ENCODE measurements at regions not wholly inside any gene's neighbourhood (a gene's known extent, or its start where the extent isn't known, plus 50 kb on each side); places are given as distances from the start of the nearest gene placed in this dataset.

DNA sequence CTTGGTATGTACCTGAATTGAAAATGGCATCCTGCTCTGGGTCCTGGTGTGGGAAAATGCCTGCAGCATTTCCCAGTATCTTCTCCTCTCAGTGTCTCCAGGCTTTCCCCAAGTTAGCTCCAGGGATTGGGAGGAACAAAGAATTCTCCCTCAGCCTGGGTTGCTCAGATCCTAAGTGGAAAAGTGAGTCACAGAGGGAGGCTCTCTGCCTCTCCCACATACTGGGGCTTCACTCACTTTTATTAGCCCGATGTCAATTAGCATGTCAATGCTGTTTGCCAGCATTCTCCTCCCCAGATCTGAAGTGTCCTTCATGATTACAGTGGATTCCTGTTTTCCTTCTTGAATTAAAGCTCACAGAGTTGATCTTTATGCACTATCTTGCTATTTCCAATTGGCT, 655.0 kb downstream of the EPHA3 start:
- H3K4me3 Mint-ChIP-seq = no peak overlapping the region
- H3K4me1 Mint-ChIP-seq = no peaks in the 10 kb centered on the region
- H3K36me3 Mint-ChIP-seq = no peaks in the 10 kb centered on the region
- H3K27me3 Mint-ChIP-seq = no peaks in the 10 kb centered on the region
- peaks cover 4% of the 10 kb centered on the region for H3K9me3 Mint-ChIP-seq
- DNase-seq = no peak
- H3K27ac Mint-ChIP-seq = no peak overlapping the region
- CTCF ChIA-PET = no interaction called here

- H3K36me3 Mint-ChIP-seq = no peaks in the 10 kb centered on the region
- H3K27me3 Mint-ChIP-seq = no peaks in the 10 kb centered on the region
- no peak overlapping the region for H3K4me3 Mint-ChIP-seq
- H3K9me3 Mint-ChIP-seq = peaks cover 9% of the 10 kb centered on the region
- CTCF ChIA-PET = no interaction called here
- H3K4me1 Mint-ChIP-seq = no peaks in the 10 kb centered on the region
- H3K27ac Mint-ChIP-seq = no peak overlapping the region
- DNase-seq = no peak
Observed at GRCh38 chr3:89783341-89783927, 676.0 kb downstream of the EPHA3 start.

GRCh38 chr3:89787485-89787884, 680.1 kb downstream of the EPHA3 start:
- Mint-ChIP-seq H3K9me3 (peaks cover 11% of the 10 kb centered on the region), H3K36me3 (no peaks in the 10 kb centered on the region), H3K27ac (no peak overlapping the region), H3K4me1 (no peaks in the 10 kb centered on the region), H3K27me3 (no peaks in the 10 kb centered on the region), H3K4me3 (no peak overlapping the region)
- DNase-seq = no peak
- CTCF ChIA-PET = interaction anchor here (0.6 kb wide), 1 partner anchor 408 kb away, joined by 5 read pairs; no protein-coding TSS in a partner anchor

- CTCF ChIA-PET = interaction anchor here (0.6 kb wide), 1 partner anchor 407 kb away, joined by 5 read pairs; no protein-coding TSS in a partner anchor
Observed at GRCh38 chr3:89787979-89788378, 680.6 kb downstream of the EPHA3 start.

DNA sequence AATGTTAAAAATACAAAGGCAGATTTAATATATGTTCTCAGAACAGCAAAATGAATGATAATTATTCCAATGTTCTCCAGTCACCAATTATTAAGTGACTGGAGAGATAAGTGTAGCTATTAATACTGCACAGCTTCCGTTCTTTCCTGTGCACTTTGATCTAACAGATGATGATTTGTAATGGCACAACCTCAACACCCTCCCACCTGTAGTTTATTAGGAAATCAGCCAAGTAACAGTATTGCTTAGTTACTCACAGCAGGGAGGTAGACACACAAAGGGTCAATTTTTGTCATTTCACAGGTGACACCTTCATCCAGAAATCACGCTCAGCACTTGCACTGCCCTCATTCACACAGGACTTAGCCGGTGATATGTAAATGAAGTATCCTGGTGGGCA, 688.1 kb downstream of the EPHA3 start:
- Mint-ChIP-seq H3K27me3 (no peaks in the 10 kb centered on the region), H3K4me3 (no peak overlapping the region)

More at GRCh38 chr3:89787979-89788378, 680.6 kb downstream of the EPHA3 start:
- no peaks in the 10 kb centered on the region for H3K36me3 Mint-ChIP-seq
- DNase-seq = no peak
- H3K9me3 Mint-ChIP-seq = peaks cover 11% of the 10 kb centered on the region
- no peaks in the 10 kb centered on the region for H3K27me3 Mint-ChIP-seq
- H3K27ac Mint-ChIP-seq = no peak overlapping the region
- H3K4me1 Mint-ChIP-seq = no peaks in the 10 kb centered on the region
- H3K4me3 Mint-ChIP-seq = no peak overlapping the region

DNA sequence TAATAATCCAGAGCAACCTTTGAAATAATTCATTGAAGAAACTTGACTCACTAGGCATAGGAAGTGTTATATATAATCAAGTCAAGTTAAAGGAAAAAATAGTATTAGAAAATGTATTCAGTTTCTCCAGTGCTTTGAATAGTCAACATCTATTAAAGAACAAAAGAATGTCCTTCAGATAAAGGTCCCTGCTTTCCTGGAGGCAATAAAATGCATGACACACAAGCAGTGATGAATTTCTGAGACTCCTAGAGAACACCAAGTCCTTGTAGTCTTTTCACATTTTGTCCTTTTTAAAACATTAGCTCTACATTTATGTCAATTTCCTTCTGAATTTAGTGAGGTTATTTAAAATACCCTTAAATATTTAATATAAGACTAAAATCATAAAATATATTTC, 695.5 kb downstream of the EPHA3 start:
- CTCF ChIA-PET = no interaction called here
- peaks cover 2% of the 10 kb centered on the region for H3K9me3 Mint-ChIP-seq
- H3K27me3 Mint-ChIP-seq = no peaks in the 10 kb centered on the region
- H3K36me3 Mint-ChIP-seq = no peaks in the 10 kb centered on the region
- no peak overlapping the region for H3K4me3 Mint-ChIP-seq
- no peaks in the 10 kb centered on the region for H3K4me1 Mint-ChIP-seq
- DNase-seq = no peak
- H3K27ac Mint-ChIP-seq = no peak overlapping the region

More for the DNA sequence above, 688.1 kb downstream of the EPHA3 start:
- Mint-ChIP-seq H3K36me3 (no peaks in the 10 kb centered on the region), H3K9me3 (peaks cover 8% of the 10 kb centered on the region), H3K27ac (no peak overlapping the region), H3K4me1 (no peaks in the 10 kb centered on the region)
- CTCF ChIA-PET = interaction anchor here (0.7 kb wide), 1 partner anchor 88 kb away, joined by 3 read pairs; no protein-coding TSS in a partner anchor
- no peak for DNase-seq

DNA sequence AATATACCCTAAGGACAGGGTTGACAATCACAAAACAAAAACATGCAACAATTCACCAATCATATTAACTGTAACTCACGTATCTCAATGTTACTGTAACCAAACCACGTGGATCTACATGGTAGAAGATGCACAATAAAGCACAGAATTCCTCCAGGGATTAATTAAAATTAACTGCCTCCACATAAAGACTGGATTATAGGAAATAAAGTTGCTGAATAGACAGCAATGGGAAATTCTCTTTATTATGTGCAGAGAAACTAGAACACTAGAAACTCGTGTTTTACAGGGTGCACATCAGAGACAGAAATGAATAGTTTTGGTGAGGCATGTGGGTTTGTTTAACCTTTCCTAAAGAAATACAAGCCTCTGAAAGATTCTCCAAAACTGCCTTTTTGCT, 696.3 kb downstream of the EPHA3 start:
- no peaks in the 10 kb centered on the region for H3K36me3 Mint-ChIP-seq
- H3K4me3 Mint-ChIP-seq = no peak overlapping the region
- no peak overlapping the region for H3K27ac Mint-ChIP-seq
- H3K27me3 Mint-ChIP-seq = no peaks in the 10 kb centered on the region
- H3K4me1 Mint-ChIP-seq = no peaks in the 10 kb centered on the region
- no peak for DNase-seq
- CTCF ChIA-PET = no interaction called here
- H3K9me3 Mint-ChIP-seq = peaks cover 2% of the 10 kb centered on the region

DNA sequence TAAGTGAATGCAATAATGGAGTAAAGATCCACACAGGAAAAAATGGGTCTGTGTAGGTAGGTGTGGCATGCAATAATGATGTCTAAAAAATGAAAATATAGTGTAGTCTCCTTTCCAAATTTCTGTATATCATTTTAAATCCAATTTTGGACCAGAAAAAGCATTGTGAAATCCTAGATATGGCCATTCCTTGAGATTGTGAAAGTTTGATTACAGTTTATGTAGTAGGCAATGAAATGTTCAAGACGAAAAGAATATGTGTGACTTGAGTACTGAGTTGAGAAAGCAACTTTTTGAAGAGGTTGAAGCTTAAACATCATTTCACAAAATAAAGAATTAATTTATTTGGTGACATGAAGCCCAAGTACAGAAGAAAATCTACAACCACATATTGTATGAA, 698.7 kb downstream of the EPHA3 start:
- H3K9me3 Mint-ChIP-seq = no peaks in the 10 kb centered on the region
- H3K4me3 Mint-ChIP-seq = no peak overlapping the region
- no peaks in the 10 kb centered on the region for H3K27me3 Mint-ChIP-seq
- H3K36me3 Mint-ChIP-seq = no peaks in the 10 kb centered on the region
- no peak overlapping the region for H3K27ac Mint-ChIP-seq
- H3K4me1 Mint-ChIP-seq = no peaks in the 10 kb centered on the region
- no peak for DNase-seq
- CTCF ChIA-PET = no interaction called here

DNA sequence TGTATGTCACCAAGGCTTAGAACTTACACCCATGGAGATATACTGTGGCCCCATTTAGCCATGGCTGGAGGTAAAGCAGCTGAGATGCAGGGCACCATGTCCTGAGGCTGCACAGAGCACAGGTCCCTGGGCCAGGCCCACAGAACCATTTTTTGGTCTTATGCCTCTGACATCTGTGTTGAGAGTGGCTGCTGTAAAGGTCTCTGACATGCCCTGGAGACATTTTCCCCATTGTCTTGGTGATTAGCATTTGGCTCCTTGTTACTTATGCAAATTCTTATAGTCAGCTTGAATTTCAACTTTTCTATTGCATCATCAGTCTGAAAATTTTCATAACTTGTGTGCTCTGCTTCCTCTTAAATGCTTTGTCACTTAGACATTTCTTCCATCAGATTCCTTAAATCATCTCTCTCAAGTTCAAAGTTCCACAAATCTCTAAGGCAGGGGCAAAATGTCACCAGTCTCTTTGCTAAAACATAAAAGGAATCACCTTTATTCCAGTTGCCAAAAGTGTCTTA, 701.3 kb downstream of the EPHA3 start:
- no peak overlapping the region for H3K4me3 Mint-ChIP-seq
- no peak for DNase-seq
- H3K36me3 Mint-ChIP-seq = no peaks in the 10 kb centered on the region
- H3K4me1 Mint-ChIP-seq = no peaks in the 10 kb centered on the region
- H3K27me3 Mint-ChIP-seq = no peaks in the 10 kb centered on the region
- CTCF ChIA-PET = no interaction called here
- H3K9me3 Mint-ChIP-seq = peaks cover 7% of the 10 kb centered on the region
- H3K27ac Mint-ChIP-seq = no peak overlapping the region

DNA sequence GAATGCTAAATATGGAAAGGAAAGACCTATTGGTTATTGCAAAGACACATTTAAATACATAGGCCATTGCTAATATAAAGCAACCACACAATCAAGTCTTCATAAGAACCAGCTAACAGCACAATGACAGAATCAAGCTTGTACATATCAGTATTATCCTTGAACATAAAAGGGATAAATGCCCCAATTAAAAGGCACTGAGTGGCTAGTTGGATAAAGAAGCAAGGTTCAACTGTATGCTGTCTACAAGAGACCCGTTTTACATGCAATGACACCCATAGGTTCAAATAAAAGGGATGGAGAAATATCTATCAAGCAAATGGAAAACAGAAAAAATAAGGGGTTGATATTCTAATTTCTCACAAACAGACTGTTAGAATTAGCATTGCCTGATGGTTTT, 706.1 kb downstream of the EPHA3 start:
- Mint-ChIP-seq H3K4me3 (no peak overlapping the region), H3K4me1 (no peaks in the 10 kb centered on the region), H3K27ac (no peak overlapping the region), H3K27me3 (no peaks in the 10 kb centered on the region), H3K9me3 (peaks cover 23% of the 10 kb centered on the region), H3K36me3 (no peaks in the 10 kb centered on the region)
- CTCF ChIA-PET = no interaction called here
- no peak for DNase-seq

DNA sequence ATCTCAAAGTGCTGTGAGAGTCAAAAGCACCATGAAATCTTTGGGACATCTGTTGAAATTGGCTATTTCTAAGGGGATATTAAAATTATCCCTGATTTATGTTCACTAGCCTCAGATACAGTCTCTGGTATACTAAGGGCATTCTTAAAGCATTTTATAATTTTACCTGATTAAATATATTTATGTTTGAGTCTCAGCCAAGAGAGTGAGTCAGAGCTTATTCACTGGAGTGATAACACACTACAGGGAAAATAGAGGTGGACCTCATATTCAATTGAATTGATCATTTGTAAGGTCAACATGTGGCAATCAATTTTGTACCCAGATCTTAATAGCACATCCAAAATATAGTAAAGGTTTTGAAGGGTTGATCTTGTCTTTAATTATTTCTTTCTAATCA, 733.6 kb downstream of the EPHA3 start:
- H3K36me3 Mint-ChIP-seq = no peaks in the 10 kb centered on the region
- no peaks in the 10 kb centered on the region for H3K27me3 Mint-ChIP-seq
- no peaks in the 10 kb centered on the region for H3K4me1 Mint-ChIP-seq
- peaks cover 5% of the 10 kb centered on the region for H3K9me3 Mint-ChIP-seq
- no peak for DNase-seq
- no peak overlapping the region for H3K4me3 Mint-ChIP-seq
- no peak overlapping the region for H3K27ac Mint-ChIP-seq
- CTCF ChIA-PET = no interaction called here

DNA sequence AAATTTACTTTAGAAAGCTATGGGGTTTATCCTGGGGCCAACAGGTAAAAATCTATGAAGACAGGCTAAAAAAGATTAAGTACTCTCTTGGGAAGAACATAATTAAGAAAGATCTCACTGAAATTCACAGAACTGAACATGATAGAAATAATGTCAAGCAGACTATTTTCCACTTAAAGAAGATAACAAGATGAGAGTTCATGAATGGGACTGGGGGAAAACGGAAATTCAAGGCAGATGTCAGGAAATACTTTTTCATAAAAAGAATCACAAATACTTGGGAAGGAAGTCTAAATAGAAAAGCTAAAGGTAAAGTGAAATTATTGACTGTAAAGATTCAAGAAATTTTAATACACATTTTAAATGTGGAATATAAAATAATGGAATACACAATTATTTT, 737.6 kb downstream of the EPHA3 start:
- no peak for DNase-seq
- Mint-ChIP-seq H3K27ac (no peak overlapping the region), H3K36me3 (no peaks in the 10 kb centered on the region), H3K4me1 (no peaks in the 10 kb centered on the region), H3K27me3 (no peaks in the 10 kb centered on the region), H3K9me3 (peaks cover 2% of the 10 kb centered on the region), H3K4me3 (no peak overlapping the region)
- CTCF ChIA-PET = no interaction called here

DNA sequence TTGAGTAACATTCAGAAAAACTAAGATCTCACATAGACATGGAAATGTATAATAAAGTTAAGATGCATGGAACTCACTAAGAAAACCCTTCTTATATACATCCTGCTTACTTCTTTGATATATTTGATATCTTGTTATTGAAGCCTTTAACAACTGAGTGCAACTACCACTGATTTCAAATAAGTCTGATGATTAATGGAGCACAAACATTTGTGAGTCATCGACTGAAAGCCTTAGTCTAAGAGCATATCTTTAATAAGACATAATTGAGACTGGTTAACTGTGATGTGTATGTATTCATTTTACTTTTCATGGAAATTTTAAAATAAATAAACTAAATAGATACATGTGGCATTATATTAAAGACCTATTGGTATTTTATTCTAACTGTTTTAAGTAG, 740.5 kb downstream of the EPHA3 start:
- Mint-ChIP-seq H3K9me3 (no peaks in the 10 kb centered on the region), H3K27ac (no peak overlapping the region), H3K27me3 (no peaks in the 10 kb centered on the region), H3K4me3 (no peak overlapping the region), H3K36me3 (no peaks in the 10 kb centered on the region), H3K4me1 (no peaks in the 10 kb centered on the region)
- DNase-seq = no peak
- CTCF ChIA-PET = no interaction called here

DNA sequence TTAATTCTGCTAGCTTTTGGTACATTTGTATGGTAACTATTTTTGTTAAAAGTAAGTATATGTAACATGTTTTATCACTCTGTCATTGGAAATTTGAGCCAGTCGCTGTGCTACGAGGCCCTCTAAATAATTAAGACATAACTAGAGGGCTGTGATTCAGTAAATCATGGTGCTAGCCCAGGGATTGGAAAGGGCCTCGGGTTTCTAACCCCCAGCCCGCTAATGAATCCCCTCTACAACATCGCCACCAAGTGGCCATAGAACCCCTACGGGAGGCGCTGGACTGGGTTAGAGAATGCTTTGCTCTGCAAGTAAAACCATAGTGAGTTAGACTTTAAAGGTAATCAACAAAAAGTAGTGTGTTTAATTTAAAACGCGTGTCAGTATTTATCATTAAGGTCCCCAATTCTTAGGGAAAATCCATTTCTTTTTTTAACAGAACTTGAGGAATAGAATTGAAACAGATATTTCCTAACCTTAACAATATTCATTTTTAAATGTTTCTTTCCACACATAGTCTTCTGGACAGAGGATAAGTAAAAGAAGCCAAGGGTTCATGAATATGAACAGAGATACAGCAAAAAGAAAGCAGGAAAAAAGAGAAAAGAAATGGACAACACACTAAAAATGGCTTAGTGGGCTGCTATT, 744.7 kb downstream of the EPHA3 start:
- Mint-ChIP-seq H3K4me1 (no peaks in the 10 kb centered on the region), H3K4me3 (no peak overlapping the region), H3K27ac (no peak overlapping the region), H3K9me3 (no peaks in the 10 kb centered on the region), H3K27me3 (no peaks in the 10 kb centered on the region), H3K36me3 (no peaks in the 10 kb centered on the region)
- CTCF ChIA-PET = no interaction called here
- DNase-seq = no peak

DNA sequence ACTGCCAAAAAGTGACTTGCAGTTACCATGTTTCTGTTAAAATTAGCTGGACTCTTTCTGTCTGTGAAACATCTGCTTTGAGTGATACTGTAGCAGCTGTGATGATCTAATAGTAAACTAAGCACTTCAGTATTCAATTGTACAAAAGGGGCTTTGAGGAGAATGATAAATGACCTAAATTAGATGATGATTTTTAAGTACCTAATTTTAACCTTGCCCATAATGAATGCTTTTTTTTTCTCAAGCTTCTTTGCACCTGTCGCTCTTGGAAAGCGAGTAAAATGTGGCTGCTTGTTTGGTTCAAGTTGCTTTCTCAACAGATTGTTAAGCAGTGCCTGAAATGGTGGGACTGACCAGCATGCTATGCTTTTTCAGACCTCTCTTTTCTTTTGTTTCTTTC, 752.3 kb downstream of the EPHA3 start:
- H3K36me3 Mint-ChIP-seq = no peaks in the 10 kb centered on the region
- H3K9me3 Mint-ChIP-seq = peaks cover 7% of the 10 kb centered on the region
- no peak for DNase-seq
- no peaks in the 10 kb centered on the region for H3K4me1 Mint-ChIP-seq
- CTCF ChIA-PET = no interaction called here
- H3K4me3 Mint-ChIP-seq = no peak overlapping the region
- H3K27me3 Mint-ChIP-seq = no peaks in the 10 kb centered on the region
- H3K27ac Mint-ChIP-seq = no peak overlapping the region
